HEK293T (cell line): ENCODE measurements at regions not wholly inside any gene's neighbourhood (a gene's known extent, or its start where the extent isn't known, plus 50 kb on each side); places are given as distances from the start of the nearest gene placed in this dataset.

Experiments used
- BHLHE40 ChIP-seq: fragments of 450-650 bp; IDR thresholded peaks from 2 replicates; pipeline ENCODE4 v1.6.1; 2016; ENCODE audit warnings: mild to moderate bottlenecking, moderate library complexity, borderline replicate concordance
- CTBP1 ChIP-seq: fragments of 450-650 bp; IDR thresholded peaks from 2 replicates; pipeline ENCODE4 v1.6.1; 2016; ENCODE audit warnings: borderline replicate concordance
- ELF4 ChIP-seq: fragments of 450-650 bp; IDR thresholded peaks from 2 replicates; pipeline ENCODE4 v1.6.1; 2017; ENCODE audit warnings: antibody characterized with exemption
- FOXA1 ChIP-seq: fragments of 450-650 bp; IDR thresholded peaks from 2 replicates; pipeline ENCODE4 v1.6.1; 2016; ENCODE audit warnings: mild to moderate bottlenecking
- FOXK2 ChIP-seq: fragments of 450-650 bp; IDR thresholded peaks from 2 replicates; pipeline ENCODE4 v1.6.1; 2016; ENCODE audit warnings: mild to moderate bottlenecking
- FOXM1 ChIP-seq: fragments of 450-650 bp; IDR thresholded peaks from 2 replicates; pipeline ENCODE4 v1.6.1; 2017; ENCODE audit warnings: mild to moderate bottlenecking, borderline replicate concordance
- HDGF ChIP-seq: fragments of 450-650 bp; IDR thresholded peaks from 2 replicates; pipeline ENCODE4 v1.6.1; 2017; ENCODE audit warnings: antibody characterized with exemption, borderline replicate concordance
- L3MBTL2 ChIP-seq: fragments of 450-650 bp; conservative IDR thresholded peaks from 2 replicates; pipeline ENCODE4 v1.6.1; 2016; ENCODE audit warnings: mild to moderate bottlenecking
- NFRKB ChIP-seq: fragments of 450-650 bp; IDR thresholded peaks from 2 replicates; pipeline ENCODE4 v1.6.1; 2016; ENCODE audit warnings: mild to moderate bottlenecking, moderate library complexity
- PKNOX1 ChIP-seq: fragments of 450-650 bp; IDR thresholded peaks from 2 replicates; pipeline ENCODE4 v1.6.1; 2016
- SP1 ChIP-seq: fragments of 450-650 bp; IDR thresholded peaks from 2 replicates; pipeline ENCODE4 v1.6.1; 2017
- SUZ12 ChIP-seq: fragments of 450-650 bp; IDR thresholded peaks from 2 replicates; pipeline ENCODE4 v1.6.1; 2016; ENCODE audit warnings: mild to moderate bottlenecking
- TARDBP ChIP-seq: fragments of 450-650 bp; IDR thresholded peaks from 2 replicates; pipeline ENCODE4 v1.6.1; 2016

GRCh38 chr4:114316789-114317188 lies 281.8 kb upstream of the UGT8 start:
- TF ChIP-seq ELF4 (no peak), FOXM1 (no peak), PKNOX1 (no peak), SP1 (no peak), HDGF (no peak), NFRKB (no peak), FOXK2 (no peak), BHLHE40 (no peak), FOXA1 (no peak), L3MBTL2 (no peak), SUZ12 (no peak), TARDBP (no peak), CTBP1 (no peak)
